ENCODE measurements at regions not wholly inside any gene's neighbourhood (a gene's known extent, or its start where the extent isn't known, plus 50 kb on each side); places are given as distances from the start of the nearest gene placed in this dataset.
A peak's percentile ranks its signal among the peaks of the same experiment; 100 is the strongest.

GRCh38 chr1:234683861-234684632 is 74.1 kb upstream of the IRF2BP2 start:
- no peak for DNase-seq

GRCh38 chr1:234683127-234683860 is 73.3 kb upstream of the IRF2BP2 start:
- DNase-seq, result no peak

DNA sequence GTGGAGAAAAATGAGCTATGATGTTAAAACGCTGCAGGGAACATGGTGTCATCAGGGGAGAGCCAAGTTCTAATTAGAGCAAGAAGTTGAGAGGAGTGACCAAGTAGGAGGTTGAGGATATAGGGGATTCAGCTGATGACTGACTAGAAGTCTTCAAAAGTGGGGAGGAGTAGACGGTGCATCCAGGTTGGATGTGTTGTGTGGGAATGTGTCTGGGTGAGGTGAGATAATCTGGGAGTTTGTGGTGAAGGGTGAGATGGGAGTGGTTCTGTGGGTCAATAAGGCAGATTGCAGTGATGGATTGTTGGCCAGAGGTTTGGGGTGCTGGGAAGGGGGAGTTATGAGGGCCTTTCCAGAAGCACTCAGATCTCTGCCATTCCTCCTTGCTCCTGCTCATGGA is 72.0 kb upstream of the IRF2BP2 start:
- no peak for DNase-seq

DNA sequence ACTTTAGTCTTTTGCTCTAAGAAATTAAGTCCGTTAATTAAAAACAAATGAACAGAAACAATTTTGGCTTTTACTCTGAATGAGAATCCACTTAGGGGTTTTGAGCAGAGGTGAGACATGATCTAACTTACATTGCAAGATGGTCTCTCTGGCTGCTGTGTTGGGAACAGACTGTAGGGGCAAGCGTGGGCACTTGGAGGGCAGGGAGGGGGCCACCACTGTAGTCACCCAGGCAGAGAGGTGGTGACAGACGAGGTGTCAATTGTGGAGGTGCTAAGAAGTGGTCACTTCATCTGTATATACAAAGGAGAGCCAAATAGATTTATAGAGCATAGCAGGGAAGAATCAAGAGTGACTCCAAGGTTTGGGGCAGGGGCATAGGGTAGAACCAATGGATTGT is 71.1 kb upstream of the IRF2BP2 start:
- no peak for DNase-seq

DNA sequence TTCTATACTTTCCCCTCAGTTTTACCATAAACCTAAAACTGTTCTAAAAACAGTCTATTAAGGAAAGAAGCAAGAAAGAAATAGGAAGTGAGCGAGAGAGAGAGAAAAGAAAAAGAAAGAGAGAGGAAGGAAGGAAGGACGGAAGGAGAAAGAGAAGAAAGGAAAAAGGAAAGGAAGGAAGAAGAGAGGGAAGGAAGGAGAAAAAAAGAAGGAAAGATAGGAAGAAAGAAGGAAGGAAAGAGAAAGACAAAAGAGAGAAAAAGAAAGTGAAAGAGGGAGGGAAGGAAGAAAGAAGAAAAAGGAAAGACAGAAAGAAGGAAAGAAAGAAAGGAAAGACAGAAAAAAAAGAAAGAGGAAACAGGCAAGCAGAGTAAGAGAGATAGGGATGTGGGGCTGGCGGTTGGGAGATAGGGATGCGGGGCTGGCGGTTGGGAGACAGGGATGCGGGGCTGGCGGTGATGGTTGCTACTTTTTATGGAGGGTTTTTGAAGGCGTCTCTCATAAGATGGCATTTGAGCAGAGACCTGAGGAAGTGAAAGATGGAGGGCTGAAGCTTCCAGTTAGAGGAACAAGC is 70.4 kb upstream of the IRF2BP2 start:
- no peak for DNase-seq

DNA sequence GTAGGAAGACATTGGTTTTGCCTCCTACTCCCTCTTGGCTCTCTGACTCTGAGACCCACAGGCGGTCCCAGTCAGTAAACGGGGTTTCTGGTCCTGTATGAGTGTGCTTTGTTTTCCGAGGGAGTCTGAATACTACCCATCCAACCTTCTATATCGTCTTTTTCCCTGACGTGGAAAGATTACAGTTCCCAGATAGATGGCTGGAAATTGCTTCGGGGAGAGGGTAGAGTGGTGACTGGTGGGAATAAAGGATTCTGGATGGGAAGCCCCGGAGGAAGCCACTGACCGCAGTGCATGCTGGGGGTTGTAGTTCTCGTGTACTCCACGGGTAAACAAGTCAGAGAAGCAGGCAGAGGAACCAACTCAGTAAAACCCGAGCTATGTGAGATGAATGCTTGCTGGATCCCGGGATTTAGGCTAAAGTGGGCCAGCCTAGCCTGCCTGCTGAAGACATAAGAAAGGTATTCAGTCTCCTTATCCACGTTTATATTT is 66.2 kb upstream of the IRF2BP2 start:
- peak; percentile 80 for DNase-seq

- no peak for DNase-seq
Observed at GRCh38 chr1:234675572-234675971, 65.6 kb upstream of the IRF2BP2 start.

- DNase-seq, result no peak
Observed at GRCh38 chr1:234675006-234675405, 65.0 kb upstream of the IRF2BP2 start.

DNA sequence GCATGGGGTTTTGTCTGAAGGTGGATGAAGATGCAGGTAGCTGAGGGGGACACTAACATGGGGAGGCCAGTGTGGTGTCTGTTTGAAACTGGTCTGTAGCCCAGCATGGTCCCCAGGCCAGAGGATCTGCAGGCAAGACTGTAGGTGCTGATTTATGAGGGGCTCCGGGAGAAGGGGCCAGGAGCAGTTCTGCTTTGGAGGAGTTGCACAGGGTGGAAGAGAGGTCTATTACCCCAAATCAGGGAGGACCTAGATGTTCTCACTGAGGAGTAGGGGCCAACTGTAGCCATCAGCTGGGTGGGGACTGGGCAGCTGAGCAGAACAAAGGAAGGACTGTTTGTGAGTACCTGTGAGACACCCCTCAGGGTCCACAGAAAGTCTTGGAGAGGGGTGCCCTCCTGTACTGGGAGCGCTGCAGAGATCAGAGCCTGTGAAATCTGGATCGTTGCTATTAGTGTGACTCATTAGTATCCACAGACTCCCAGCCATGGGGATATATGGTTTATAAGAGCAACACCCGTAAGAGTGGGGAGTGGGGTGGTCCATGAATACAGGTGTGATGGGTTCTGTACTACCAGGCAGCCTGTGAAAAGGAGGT is 64.3 kb upstream of the IRF2BP2 start:
- no peak for DNase-seq

DNA sequence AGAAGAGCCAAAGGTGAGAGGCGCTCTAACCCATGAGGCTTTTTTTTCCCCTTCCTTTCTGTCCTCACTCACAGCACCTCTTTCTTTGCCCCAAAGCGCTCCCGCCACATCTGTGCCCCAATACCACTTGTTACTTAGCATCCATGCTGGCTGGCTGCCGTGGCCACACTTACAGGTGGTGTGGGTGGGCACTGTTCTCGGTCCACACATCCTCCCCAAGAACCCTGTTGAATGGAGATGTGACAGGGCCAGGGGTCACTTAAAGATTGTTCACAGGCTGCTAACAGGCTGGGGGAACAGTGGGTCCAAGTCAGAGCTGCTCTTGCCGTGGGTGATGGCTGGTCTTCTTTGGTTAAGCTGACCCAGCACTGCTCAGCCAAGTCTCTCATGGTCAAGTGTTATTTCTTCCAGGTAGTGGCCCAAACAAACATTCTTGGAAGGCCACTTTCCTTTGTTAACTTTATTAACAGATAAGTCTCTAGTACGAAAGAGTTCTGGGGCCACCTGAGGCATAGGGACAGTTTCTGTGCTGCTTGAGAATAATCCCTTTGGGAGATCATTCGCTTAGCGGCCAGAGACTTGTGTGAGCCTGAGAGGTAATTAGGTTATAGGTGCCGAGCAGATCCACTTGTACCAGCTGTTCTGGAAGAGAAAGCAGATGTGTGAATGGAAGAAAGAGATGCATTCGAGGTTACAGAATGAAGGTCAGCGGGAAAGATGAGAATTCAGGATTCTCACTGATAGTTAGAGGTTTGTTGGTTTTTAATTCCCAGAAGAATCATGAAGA is 62.6 kb upstream of the IRF2BP2 start:
- no peak for DNase-seq

DNA sequence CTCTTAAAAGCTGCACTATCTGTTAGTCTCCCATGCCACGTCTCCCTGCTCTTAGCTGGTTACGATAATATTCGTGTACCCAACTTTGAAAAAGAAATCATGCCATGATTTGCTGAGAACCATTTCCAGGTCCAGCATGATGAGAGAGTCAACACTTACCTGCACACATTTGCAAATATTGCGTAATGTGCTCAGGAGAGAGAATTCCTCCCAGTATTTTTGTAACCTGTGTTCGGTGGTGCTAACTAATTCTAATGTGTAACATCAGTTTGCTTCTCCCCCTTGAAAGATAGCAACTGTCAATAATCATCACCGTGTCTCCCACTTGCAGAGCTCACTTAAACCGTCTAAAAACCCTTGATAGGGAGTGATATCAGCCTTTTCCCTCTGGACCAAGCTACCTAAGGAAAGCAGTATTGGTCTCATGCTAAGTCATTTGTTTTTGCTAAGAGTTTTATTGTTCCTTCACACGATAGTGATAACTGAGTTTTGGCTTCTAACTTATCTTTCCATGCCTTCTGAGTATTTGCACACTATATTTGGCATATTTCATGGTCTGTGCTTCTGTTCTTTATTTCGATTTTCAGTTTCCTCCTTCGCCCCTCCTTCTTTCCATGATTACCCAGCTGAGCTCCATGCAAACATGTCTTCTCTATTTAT is 61.1 kb upstream of the IRF2BP2 start:
- no peak for DNase-seq

- DNase-seq, result no peak
Observed at GRCh38 chr1:234669499-234669898, 59.5 kb upstream of the IRF2BP2 start.

DNA sequence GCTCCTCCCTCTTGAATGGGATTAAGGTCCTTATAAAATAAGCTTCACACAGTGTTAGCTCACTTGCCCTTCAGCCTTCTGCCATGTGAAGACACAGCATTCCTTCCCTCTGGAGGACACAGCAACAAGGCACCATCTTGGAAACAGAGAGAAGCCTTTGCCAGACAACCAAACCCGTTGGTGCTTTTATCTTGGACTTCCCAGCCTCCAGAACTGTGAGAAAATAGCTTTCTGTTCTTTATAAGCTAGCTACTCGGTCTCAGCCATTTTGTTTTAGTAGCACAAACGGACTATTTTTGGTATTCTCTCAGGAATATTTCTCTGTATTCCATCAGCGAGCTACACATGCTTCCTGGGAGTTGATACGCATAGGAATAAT is 58.6 kb upstream of the IRF2BP2 start:
- no peak for DNase-seq

DNA sequence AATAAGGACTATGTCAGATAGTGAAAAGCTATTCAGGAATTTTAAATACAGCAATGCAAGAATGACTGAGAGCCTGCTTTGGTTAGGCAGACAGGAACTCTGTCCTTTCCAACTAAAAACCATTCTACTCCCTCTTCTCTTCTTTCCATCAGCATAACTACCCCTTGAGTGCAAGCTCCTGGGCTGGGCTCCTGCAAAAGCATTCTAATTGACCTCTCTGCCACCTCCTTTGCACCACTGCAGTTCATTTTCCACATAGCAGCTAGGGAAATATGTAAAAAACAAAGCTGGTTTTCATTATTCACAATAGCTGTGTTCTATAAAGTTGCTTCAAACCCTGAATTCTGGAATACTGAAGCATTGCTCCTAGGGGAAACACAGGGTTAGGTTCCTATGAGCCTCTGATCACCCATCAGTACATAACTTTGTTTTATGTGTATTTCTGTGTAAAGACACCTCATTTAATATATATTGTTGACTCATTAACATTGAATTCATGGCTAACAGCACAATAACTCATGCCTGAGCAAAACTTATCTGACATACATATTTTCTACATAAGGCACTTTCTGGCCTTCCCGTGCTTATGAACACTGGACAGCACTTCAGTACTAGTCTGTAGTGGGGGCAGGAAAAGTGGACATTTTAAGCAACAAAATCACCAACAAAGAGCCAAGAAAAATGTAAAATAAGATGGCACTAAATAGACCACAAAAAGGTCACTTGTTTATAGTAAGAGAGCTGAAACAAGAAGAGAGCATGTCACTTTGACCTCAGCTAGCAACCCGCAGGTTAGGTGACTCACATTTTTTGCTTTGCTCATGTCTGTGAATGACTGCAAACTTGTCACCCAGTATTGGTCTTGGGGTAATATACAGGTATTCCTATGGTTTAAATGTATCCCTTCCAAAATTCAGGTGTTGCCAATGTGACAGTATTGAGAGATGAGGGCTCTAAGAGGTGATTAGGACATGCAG is 57.9 kb upstream of the IRF2BP2 start:
- no peak for DNase-seq

GRCh38 chr1:234666761-234667160 is 56.8 kb upstream of the IRF2BP2 start:
- no peak for DNase-seq

DNA sequence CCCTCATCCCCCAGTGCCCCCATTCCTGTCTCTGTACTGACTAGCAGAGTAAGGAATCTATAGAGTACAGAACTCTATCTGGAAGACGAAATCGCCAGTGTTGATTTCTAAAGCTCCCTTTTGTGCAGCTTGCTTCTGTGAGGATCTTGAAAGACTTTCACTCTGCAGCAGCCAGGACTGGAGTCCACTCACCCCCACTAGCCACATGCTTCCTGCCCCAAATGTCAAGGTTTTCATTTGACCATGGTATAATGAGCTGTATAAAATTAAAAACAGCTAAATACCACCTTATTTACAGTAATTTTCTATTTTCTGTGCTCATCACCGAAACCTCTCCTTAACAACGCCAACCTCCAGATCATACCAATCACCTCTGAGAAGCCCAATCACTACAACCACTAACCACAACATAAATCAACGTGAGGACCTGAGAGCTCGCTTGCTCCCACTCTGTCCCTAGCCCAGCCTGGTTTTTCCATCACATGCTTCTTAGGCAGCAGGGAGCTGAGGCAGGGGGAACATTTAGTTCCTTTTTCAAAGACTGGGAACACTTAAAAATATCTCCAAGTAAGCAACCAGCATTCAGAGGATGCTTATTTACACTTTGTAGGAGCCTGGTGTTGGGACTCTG is 56.1 kb upstream of the IRF2BP2 start:
- DNase-seq, result no peak

GRCh38 chr1:234662148-234662547 is 52.2 kb upstream of the IRF2BP2 start:
- no peak for DNase-seq

GRCh38 chr1:234661317-234661928 is 51.4 kb upstream of the IRF2BP2 start:
- DNase-seq, result no peak

- no peak for DNase-seq
Observed at GRCh38 chr1:234660536-234661316, 50.7 kb upstream of the IRF2BP2 start.

Measured in activated effector memory CD4-positive, alpha-beta T cell treated with anti-CD3 and anti-CD28 coated beads, Interleukin-2, amount 50 U/mL, for 16 hours (primary cell).